DND-41 (cell line): ENCODE measurements at regions not wholly inside any gene's neighbourhood (a gene's known extent, or its start where the extent isn't known, plus 50 kb on each side); places are given as distances from the start of the nearest gene placed in this dataset.

Experiments
- ATAC-seq: fragments of 200-7000 bp; cut with Tn5 transposase; 3 replicates; pipeline ENCODE4 v1.9.1; 2021; ENCODE audit warnings: low read depth; ENCODE audit not compliant: insufficient read depth
- DNase-seq: peaks from one replicate; pipeline ENCODE4 v3.0.0-alpha.2; 2020
- H2AFZ ChIP-seq: 2 replicates; pipeline ENCODE4 v1.6.0; 2012; ENCODE audit warnings: low read depth, low read length
- H3K27ac ChIP-seq: 2 replicates; pipeline ENCODE4 v1.5.1; 2012; ENCODE audit warnings: low read length, inconsistent platforms
- H3K27me3 ChIP-seq: fragments of 200-600 bp; sonication (generic); 2 replicates; pipeline ENCODE4 v1.6.0; 2012; ENCODE audit warnings: low read length, mild to moderate bottlenecking, inconsistent platforms; ENCODE audit not compliant: insufficient read depth, poor library complexity
- H3K36me3 ChIP-seq: 2 replicates; pipeline ENCODE4 v1.5.1; 2012; ENCODE audit warnings: low read length, inconsistent platforms; ENCODE audit not compliant: insufficient read depth
- H3K4me1 ChIP-seq: 2 replicates; pipeline ENCODE4 v1.5.1; 2012; ENCODE audit warnings: mild to moderate bottlenecking, low read length; ENCODE audit not compliant: insufficient read depth
- H3K4me2 ChIP-seq: 2 replicates; pipeline ENCODE4 v1.6.0; 2012; ENCODE audit warnings: mild to moderate bottlenecking, moderate library complexity, low read length, inconsistent platforms; ENCODE audit not compliant: insufficient read depth
- H3K4me3 ChIP-seq, 2 experiments: fragments of 200-600 bp in 1 of 2; shearing (Covaris generic) in 1 of 2; 2 replicates each; pipeline ENCODE4 v1.5.1; 2012 to 2016; ENCODE audit warnings: inconsistent platforms in 2 of 2, low read length in 2 of 2, mild to moderate bottlenecking in 2 of 2, low read depth in 1 of 2, moderate library complexity in 1 of 2
- H3K79me2 ChIP-seq: 2 replicates; pipeline ENCODE4 v1.6.0; 2012; ENCODE audit warnings: low read length, inconsistent platforms; ENCODE audit not compliant: insufficient read depth
- H3K9ac ChIP-seq: 2 replicates; pipeline ENCODE4 v1.6.0; 2012; ENCODE audit warnings: low read depth, mild to moderate bottlenecking, inconsistent platforms, low read length, moderate library complexity
- H3K9me3 ChIP-seq: 2 replicates; pipeline ENCODE4 v1.5.1; 2012; ENCODE audit warnings: low read length, moderate library complexity, mild to moderate bottlenecking, inconsistent platforms; ENCODE audit not compliant: insufficient read depth, severe bottlenecking
- H4K20me1 ChIP-seq: 2 replicates; pipeline ENCODE4 v1.6.0; 2012; ENCODE audit warnings: low read length; ENCODE audit not compliant: insufficient read depth
- EZH2 ChIP-seq: IDR thresholded peaks from 3 replicates; pipeline ENCODE4 v1.6.1; 2012; ENCODE audit warnings: borderline replicate concordance, low read depth, mild to moderate bottlenecking, moderate library complexity, low read length, inconsistent platforms; ENCODE audit not compliant: severe bottlenecking
- TF ChIP-seq, protein P1 (sequence below): IDR thresholded peaks from 2 replicates; pipeline ENCODE4 v1.5.1; 2012; ENCODE audit warnings: borderline replicate concordance, low read length, moderate library complexity, mild to moderate bottlenecking; ENCODE audit not compliant: poor library complexity, severe bottlenecking; ENCODE audit errors: extremely low read depth

DNA sequence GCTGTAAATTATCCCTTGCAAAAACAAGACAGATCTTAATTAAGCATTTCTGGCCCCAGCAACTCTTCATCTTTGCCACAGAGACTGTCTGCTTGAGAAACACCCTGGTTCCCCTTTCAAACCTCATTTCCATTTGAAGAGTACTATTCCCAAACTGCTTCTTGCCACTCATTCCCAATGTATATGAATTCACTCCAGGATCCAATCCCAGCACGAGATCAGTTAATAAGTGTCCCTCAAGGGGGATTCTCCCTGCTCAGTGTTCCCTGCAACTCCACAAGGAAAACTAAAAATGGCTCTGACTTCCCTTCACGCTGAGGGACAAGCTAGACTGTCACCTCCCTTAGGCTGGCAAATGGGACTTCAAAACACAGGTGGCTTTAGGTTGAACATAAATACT lies 173.2 kb downstream of the SIPA1L2 start:
- Histone ChIP-seq H3K27ac (no peak overlapping the region), H3K4me1 (peaks cover 11% of the 10 kb centered on the region), H3K27me3 (no peaks in the 10 kb centered on the region), H3K4me3 (no peak overlapping the region), H3K4me2 (no peak overlapping the region), H3K79me2 (no peaks in the 10 kb centered on the region), H4K20me1 (no peaks in the 10 kb centered on the region), H3K36me3 (peaks cover 15% of the 10 kb centered on the region), H3K9ac (no peak overlapping the region), H3K9me3 (no peaks in the 10 kb centered on the region), H2AFZ (no peak overlapping the region)
- no peak for ATAC-seq
- TF ChIP-seq, protein P1, sequence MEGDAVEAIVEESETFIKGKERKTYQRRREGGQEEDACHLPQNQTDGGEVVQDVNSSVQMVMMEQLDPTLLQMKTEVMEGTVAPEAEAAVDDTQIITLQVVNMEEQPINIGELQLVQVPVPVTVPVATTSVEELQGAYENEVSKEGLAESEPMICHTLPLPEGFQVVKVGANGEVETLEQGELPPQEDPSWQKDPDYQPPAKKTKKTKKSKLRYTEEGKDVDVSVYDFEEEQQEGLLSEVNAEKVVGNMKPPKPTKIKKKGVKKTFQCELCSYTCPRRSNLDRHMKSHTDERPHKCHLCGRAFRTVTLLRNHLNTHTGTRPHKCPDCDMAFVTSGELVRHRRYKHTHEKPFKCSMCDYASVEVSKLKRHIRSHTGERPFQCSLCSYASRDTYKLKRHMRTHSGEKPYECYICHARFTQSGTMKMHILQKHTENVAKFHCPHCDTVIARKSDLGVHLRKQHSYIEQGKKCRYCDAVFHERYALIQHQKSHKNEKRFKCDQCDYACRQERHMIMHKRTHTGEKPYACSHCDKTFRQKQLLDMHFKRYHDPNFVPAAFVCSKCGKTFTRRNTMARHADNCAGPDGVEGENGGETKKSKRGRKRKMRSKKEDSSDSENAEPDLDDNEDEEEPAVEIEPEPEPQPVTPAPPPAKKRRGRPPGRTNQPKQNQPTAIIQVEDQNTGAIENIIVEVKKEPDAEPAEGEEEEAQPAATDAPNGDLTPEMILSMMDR, result no peak
- no peak for TF ChIP-seq EZH2
- DNase-seq, result no peak

- no peak for DNase-seq
- no peak for ATAC-seq
- no peak overlapping the region for H3K27ac ChIP-seq
- no peaks in the 10 kb centered on the region for H3K36me3 ChIP-seq
- no peak overlapping the region for H3K4me2 ChIP-seq
- H3K4me1 ChIP-seq, result peaks cover 11% of the 10 kb centered on the region
- no peaks in the 10 kb centered on the region for H3K79me2 ChIP-seq
- no peak overlapping the region for H2AFZ ChIP-seq
- no peaks in the 10 kb centered on the region for H3K9me3 ChIP-seq
- no peak overlapping the region for H3K9ac ChIP-seq
- no peak for TF ChIP-seq EZH2
- TF ChIP-seq, protein P1, result no peak
- no peaks in the 10 kb centered on the region for H4K20me1 ChIP-seq
- no peaks in the 10 kb centered on the region for H3K27me3 ChIP-seq
- H3K4me3 ChIP-seq, result no peak overlapping the region
Measured at GRCh38 chr1:232454227-232454886, 175.6 kb downstream of the SIPA1L2 start.

GRCh38 chr1:232452736-232453440 lies 177.0 kb downstream of the SIPA1L2 start:
- no peak overlapping the region for H3K9ac ChIP-seq
- no peak for TF ChIP-seq EZH2
- TF ChIP-seq, protein P1, result no peak
- no peaks in the 10 kb centered on the region for H3K36me3 ChIP-seq
- H3K27me3 ChIP-seq, result no peaks in the 10 kb centered on the region
- H3K4me3 ChIP-seq, result no peak overlapping the region
- peaks cover 11% of the 10 kb centered on the region for H3K4me1 ChIP-seq
- DNase-seq (no peak), ATAC-seq (no peak)
- no peak overlapping the region for H3K4me2 ChIP-seq
- H3K27ac ChIP-seq, result peak overlapping the region; percentile 59; the same call in 1 of the 2 replicates
- no peaks in the 10 kb centered on the region for H4K20me1 ChIP-seq
- H3K79me2 ChIP-seq, result no peaks in the 10 kb centered on the region
- H3K9me3 ChIP-seq, result no peaks in the 10 kb centered on the region
- H2AFZ ChIP-seq, result no peak overlapping the region
